RWPE1 (cell line): ENCODE measurements at regions not wholly inside any gene's neighbourhood (a gene's known extent, or its start where the extent isn't known, plus 50 kb on each side); places are given as distances from the start of the nearest gene placed in this dataset.

Experiments used
- CTCF ChIA-PET: fragments of 350-600 bp; sonication (Branson Sonifier 250); formaldehyde crosslinking; extraction: SDS; loops from one replicate; lab custom pipeline; 2021; lab: Yijun Ruan, JAX
- POLR2A ChIA-PET: fragments of 400-600 bp; formaldehyde crosslinking; extraction: SDS; loops from one replicate; lab custom pipeline; 2020; ENCODE audit warnings: antibody characterized with exemption; ENCODE audit not compliant: low non-redundant PET; lab: Yijun Ruan, JAX
- DNase-seq: peaks from one replicate; pipeline ENCODE4 v3.0.0; 2012; ENCODE audit warnings: low spot score
- H3K27ac ChIP-seq: fragments of 450-650 bp; 2 replicates; pipeline ENCODE4 v1.5.1; 2017
- CTCF ChIP-seq: fragments of 450-650 bp; conservative IDR thresholded peaks from 2 replicates; pipeline ENCODE4 v1.5.1; 2017; ENCODE audit warnings: low read depth, mild to moderate bottlenecking

GRCh38 chr6:47413752-47414422, 63.7 kb upstream of the CD2AP start:
- POLR2A ChIA-PET = no interaction called here
- CTCF ChIA-PET = interaction anchor here (0.5 to 1.4 kb wide), 9 partner anchors 43 to 803 kb away, joined by 3 to 7 read pairs (median 4); no protein-coding TSS in a partner anchor
- DNase-seq = peak; percentile 46

DNA sequence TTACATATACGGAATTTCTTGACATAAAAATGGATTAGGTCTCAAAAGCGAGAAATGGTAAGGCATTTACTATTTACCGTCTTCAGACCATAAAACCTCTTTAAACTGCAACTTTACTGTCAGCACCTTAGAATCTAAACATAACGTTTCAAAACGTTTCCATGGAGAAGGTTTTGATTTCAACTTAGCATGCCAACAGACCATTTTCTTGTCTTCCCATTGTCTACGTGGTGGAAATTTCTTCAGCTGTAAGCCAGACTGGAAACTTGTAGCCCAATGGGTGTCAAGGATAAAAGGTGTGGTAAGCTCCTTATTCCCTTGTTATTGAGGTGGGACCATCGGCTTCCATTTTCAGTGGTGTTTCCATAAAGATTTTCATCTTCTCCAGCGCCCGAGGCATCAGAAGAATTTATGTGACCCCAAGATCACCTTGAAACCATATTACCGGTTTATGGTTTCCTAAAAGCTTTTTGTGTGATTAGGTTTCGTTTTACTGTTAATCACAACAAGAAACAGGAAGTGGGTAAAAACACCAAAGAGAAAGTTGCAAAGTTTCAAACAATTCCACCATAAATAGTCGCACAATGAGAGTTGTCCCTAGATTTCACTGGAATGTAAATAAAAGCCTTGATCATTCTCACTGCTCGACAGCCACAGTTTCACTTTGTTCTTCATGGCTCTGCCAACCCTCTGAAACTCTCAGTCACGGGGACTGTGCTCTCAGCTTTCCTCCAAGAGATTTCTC, 63.0 kb upstream of the CD2AP start:
- CTCF ChIA-PET = interaction anchor here (0.7 to 1.4 kb wide), 3 partner anchors 157 to 217 kb away, joined by 3 to 4 read pairs (median 4); no protein-coding TSS in a partner anchor
- no peak for TF ChIP-seq CTCF
- no peak for DNase-seq
- POLR2A ChIA-PET = no interaction called here
- no peak overlapping the region for H3K27ac ChIP-seq

More at GRCh38 chr6:47413752-47414422, 63.7 kb upstream of the CD2AP start:
- peak; percentile 94 for TF ChIP-seq CTCF
- H3K27ac ChIP-seq = no peak overlapping the region

GRCh38 chr6:47416396-47417345, 60.9 kb upstream of the CD2AP start:
- ChIA-PET POLR2A (no interaction called here), CTCF (no interaction called here)
- TF ChIP-seq CTCF = no peak
- no peak for DNase-seq
- no peak overlapping the region for H3K27ac ChIP-seq

DNA sequence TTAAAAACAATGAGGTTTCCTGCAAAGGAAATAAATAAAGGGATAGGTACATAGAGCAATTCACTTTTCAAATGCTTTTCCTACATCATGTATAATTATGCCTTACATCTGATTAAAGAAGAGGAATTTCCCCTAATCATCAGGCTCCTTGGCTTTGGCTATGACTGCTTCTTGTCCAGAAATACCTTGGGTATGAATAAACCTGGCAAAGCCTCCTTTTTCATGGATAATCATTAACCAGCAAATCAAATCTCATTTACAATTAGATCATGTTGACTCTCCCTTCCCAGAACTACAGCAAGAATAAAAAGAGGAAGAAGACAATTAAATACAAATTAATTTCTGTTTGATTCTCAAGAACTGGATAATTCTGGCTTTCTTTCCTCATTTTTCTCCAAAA, 58.0 kb upstream of the CD2AP start:
- no peak overlapping the region for H3K27ac ChIP-seq
- ChIA-PET POLR2A (no interaction called here), CTCF (no interaction called here)
- no peak for TF ChIP-seq CTCF
- DNase-seq = no peak

GRCh38 chr6:47420394-47421371, 56.9 kb upstream of the CD2AP start:
- peak; percentile 9 for DNase-seq
- TF ChIP-seq CTCF = no peak
- ChIA-PET POLR2A (no interaction called here), CTCF (no interaction called here)
- H3K27ac ChIP-seq = no peak overlapping the region
